Ascending aorta (tissue), 2 donors: ENCODE measurements at regions not wholly inside any gene's neighbourhood (a gene's known extent, or its start where the extent isn't known, plus 50 kb on each side); places are given as distances from the start of the nearest gene placed in this dataset.

ENCODE experiments used
- DNase-seq, 2 donors: peaks; one replicate each; pipeline ENCODE4 v3.0.0-alpha.2; 2019; ENCODE audit warnings: low spot score in 2 of 2
- H3K27ac ChIP-seq, 2 donors: fragments of 200-600 bp; sonication (generic); one replicate each; pipeline ENCODE4 v1.5.1; 2016 to 2017; ENCODE audit warnings: mild to moderate bottlenecking in 1 of 2
- H3K27me3 ChIP-seq: fragments of 200-600 bp; sonication (generic); one replicate; pipeline ENCODE4 v1.5.1; 2017
- H3K36me3 ChIP-seq, 2 donors: fragments of 200-600 bp; sonication (generic); one replicate each; pipeline ENCODE4 v1.5.1; 2016
- H3K4me1 ChIP-seq, 2 donors: fragments of 200-600 bp; sonication (generic); one replicate each; pipeline ENCODE4 v1.5.1; 2016 to 2017; ENCODE audit warnings: mild to moderate bottlenecking in 1 of 2
- H3K4me3 ChIP-seq, 2 donors: fragments of 200-600 bp; sonication (generic); one replicate each; pipeline ENCODE4 v1.5.1; 2016 to 2017; ENCODE audit warnings: mild to moderate bottlenecking in 1 of 2
- H3K9me3 ChIP-seq, 2 donors: fragments of 200-600 bp; sonication (generic); one replicate each; pipeline ENCODE4 v1.5.1; 2016
- CTCF ChIP-seq, 3 experiments: fragments of 200-600 bp in 2 of 3; fragments of 450-650 bp in 1 of 3; sonication (generic) in 2 of 3; IDR thresholded peaks; one replicate each; pipeline ENCODE4 v1.5.1; 2016 to 2019; ENCODE audit warnings: antibody characterized with exemption in 3 of 3, mild to moderate bottlenecking in 1 of 3, moderate library complexity in 1 of 3
- intact Hi-C: fragments of 100-400 bp; cut with DNase I; formaldehyde crosslinking; loops from one replicate; pipeline ENCODE4 v1.15.1; 2023

GRCh38 chr13:74413482-74413881 is 279.3 kb upstream of the KLF12 start:
- H3K36me3 ChIP-seq = no peaks in the 10 kb centered on the region
- intact Hi-C loops = no loop called here
- DNase-seq = no peak
- H3K4me1 ChIP-seq = no peaks in the 10 kb centered on the region
- no peak overlapping the region for H3K4me3 ChIP-seq
- H3K9me3 ChIP-seq = no peaks in the 10 kb centered on the region
- TF ChIP-seq CTCF (IDR thresholded peaks at IDR 0.05) = no peak
- no peaks in the 10 kb centered on the region for H3K27me3 ChIP-seq
- H3K27ac ChIP-seq = no peak overlapping the region

GRCh38 chr13:74409551-74409950 is 275.3 kb upstream of the KLF12 start:
- no peaks in the 10 kb centered on the region for H3K27me3 ChIP-seq
- no peak overlapping the region for H3K27ac ChIP-seq
- no peak for DNase-seq
- no peaks in the 10 kb centered on the region for H3K9me3 ChIP-seq
- no peaks in the 10 kb centered on the region for H3K4me1 ChIP-seq
- intact Hi-C loops = no loop called here
- H3K36me3 ChIP-seq = no peaks in the 10 kb centered on the region
- H3K4me3 ChIP-seq = no peak overlapping the region
- no peak for TF ChIP-seq CTCF (IDR thresholded peaks at IDR 0.05)

GRCh38 chr13:74406420-74406819 is 272.2 kb upstream of the KLF12 start:
- H3K9me3 ChIP-seq = no peaks in the 10 kb centered on the region
- TF ChIP-seq CTCF (IDR thresholded peaks at IDR 0.05) = no peak

GRCh38 chr13:74398599-74398998 is 264.4 kb upstream of the KLF12 start:
- no peak overlapping the region for H3K4me3 ChIP-seq
- DNase-seq = no peak
- no peaks in the 10 kb centered on the region for H3K4me1 ChIP-seq
- no peak overlapping the region for H3K27ac ChIP-seq
- no peaks in the 10 kb centered on the region for H3K9me3 ChIP-seq
- H3K36me3 ChIP-seq = no peaks in the 10 kb centered on the region
- no peaks in the 10 kb centered on the region for H3K27me3 ChIP-seq
- TF ChIP-seq CTCF (IDR thresholded peaks at IDR 0.05) = no peak
- intact Hi-C loops = no loop called here

More at GRCh38 chr13:74406420-74406819, 272.2 kb upstream of the KLF12 start:
- no peak for DNase-seq
- no peaks in the 10 kb centered on the region for H3K27me3 ChIP-seq
- no peaks in the 10 kb centered on the region for H3K36me3 ChIP-seq
- no peak overlapping the region for H3K4me3 ChIP-seq
- H3K27ac ChIP-seq = no peak overlapping the region
- intact Hi-C loops = no loop called here
- no peaks in the 10 kb centered on the region for H3K4me1 ChIP-seq

- DNase-seq = no peak
- H3K36me3 ChIP-seq = no peaks in the 10 kb centered on the region
- H3K9me3 ChIP-seq = peaks cover 0 to 11% of the 10 kb centered on the region in 2 donors
- intact Hi-C loops = no loop called here
- no peaks in the 10 kb centered on the region for H3K27me3 ChIP-seq
- no peak for TF ChIP-seq CTCF (IDR thresholded peaks at IDR 0.05)
- no peaks in the 10 kb centered on the region for H3K4me1 ChIP-seq
- no peak overlapping the region for H3K27ac ChIP-seq
- no peak overlapping the region for H3K4me3 ChIP-seq
These were observed 254.9 kb upstream of the KLF12 start for GRCh38 chr13:74389056-74389455.

- Histone ChIP-seq H3K27me3 (no peaks in the 10 kb centered on the region), H3K4me3 (no peak overlapping the region), H3K9me3 (peaks cover 0 to 11% of the 10 kb centered on the region in 2 donors), H3K4me1 (no peaks in the 10 kb centered on the region), H3K27ac (no peak overlapping the region), H3K36me3 (no peaks in the 10 kb centered on the region)
- TF ChIP-seq CTCF (IDR thresholded peaks at IDR 0.05) = no peak
- no peak for DNase-seq
- intact Hi-C loops = no loop called here
These were observed 254.4 kb upstream of the KLF12 start for GRCh38 chr13:74388626-74389025.
